Osteoblast (primary cell): ENCODE measurements at regions not wholly inside any gene's neighbourhood (a gene's known extent, or its start where the extent isn't known, plus 50 kb on each side); places are given as distances from the start of the nearest gene placed in this dataset.

Experiments
- DNase-seq: peaks from one replicate; pipeline ENCODE4 v3.0.0; 2011; ENCODE audit warnings: low spot score, mixed read lengths; ENCODE audit not compliant: insufficient read length; ENCODE audit errors: missing footprints
- H2AFZ ChIP-seq: 2 replicates; pipeline ENCODE4 v1.6.0; 2011; ENCODE audit warnings: mild to moderate bottlenecking, low read length
- H3K27ac ChIP-seq: 2 replicates; pipeline ENCODE4 v1.5.1; 2011; ENCODE audit warnings: mild to moderate bottlenecking, low read depth, low read length, moderate library complexity
- H3K27me3 ChIP-seq: 2 replicates; pipeline ENCODE4 v1.6.0; 2012; ENCODE audit warnings: mild to moderate bottlenecking, control low read depth, inconsistent platforms, low read length, moderate library complexity; ENCODE audit not compliant: insufficient read depth
- H3K36me3 ChIP-seq: 2 replicates; pipeline ENCODE4 v1.5.1; 2011; ENCODE audit warnings: mild to moderate bottlenecking, low read length, control low read depth, moderate library complexity; ENCODE audit not compliant: insufficient read depth
- H3K4me1 ChIP-seq: 2 replicates; pipeline ENCODE4 v1.5.1; 2011; ENCODE audit warnings: mild to moderate bottlenecking, low read length, control low read depth, moderate library complexity; ENCODE audit not compliant: insufficient read depth
- H3K4me2 ChIP-seq: 2 replicates; pipeline ENCODE4 v1.6.0; 2011; ENCODE audit warnings: mild to moderate bottlenecking, low read length; ENCODE audit not compliant: insufficient read depth
- H3K4me3 ChIP-seq: fragments of 200-600 bp; sonication (generic); 3 replicates; pipeline ENCODE4 v1.5.1; 2012; ENCODE audit warnings: mild to moderate bottlenecking, low read length, inconsistent platforms; ENCODE audit not compliant: insufficient read depth
- H3K79me2 ChIP-seq: 2 replicates; pipeline ENCODE4 v1.6.0; 2012; ENCODE audit warnings: mild to moderate bottlenecking, low read length, control low read depth, inconsistent platforms; ENCODE audit not compliant: insufficient read depth
- H3K9me3 ChIP-seq: 2 replicates; pipeline ENCODE4 v1.5.1; 2011; ENCODE audit warnings: low read depth, low read length, control low read depth
- H4K20me1 ChIP-seq: 2 replicates; pipeline ENCODE4 v1.6.0; 2012; ENCODE audit warnings: mild to moderate bottlenecking, low read length, control low read depth; ENCODE audit not compliant: insufficient read depth
- TF ChIP-seq, protein P1 (sequence below): IDR thresholded peaks from 2 replicates; pipeline ENCODE4 v1.5.1; 2011; ENCODE audit warnings: mild to moderate bottlenecking, low read depth, low read length, moderate library complexity; ENCODE audit errors: extremely low read depth

DNA sequence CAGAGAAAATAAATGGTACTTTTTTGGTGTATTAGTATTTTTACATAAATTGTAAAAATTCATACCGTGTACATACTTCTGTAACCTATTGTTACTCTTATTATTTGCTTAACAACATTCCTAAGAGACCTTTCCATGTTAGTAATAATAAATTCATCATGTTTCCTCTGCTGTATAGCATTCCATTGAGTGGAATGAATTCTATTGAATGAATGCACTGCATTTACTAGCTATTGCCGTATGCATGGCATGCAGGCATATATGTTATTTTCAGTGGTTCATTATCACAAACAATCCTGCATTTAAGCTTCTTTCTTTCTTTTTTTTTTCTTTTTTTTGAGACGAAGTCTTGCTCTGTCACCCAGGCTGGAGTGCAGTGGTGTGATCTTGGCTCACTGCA lies 137.6 kb upstream of the TBX3 start:
- H3K4me1 ChIP-seq, result no peaks in the 10 kb centered on the region
- no peaks in the 10 kb centered on the region for H4K20me1 ChIP-seq
- no peak overlapping the region for H3K27ac ChIP-seq
- H3K36me3 ChIP-seq, result no peaks in the 10 kb centered on the region
- peaks cover 7% of the 10 kb centered on the region for H3K27me3 ChIP-seq
- no peak overlapping the region for H2AFZ ChIP-seq
- no peaks in the 10 kb centered on the region for H3K79me2 ChIP-seq
- TF ChIP-seq, protein P1, sequence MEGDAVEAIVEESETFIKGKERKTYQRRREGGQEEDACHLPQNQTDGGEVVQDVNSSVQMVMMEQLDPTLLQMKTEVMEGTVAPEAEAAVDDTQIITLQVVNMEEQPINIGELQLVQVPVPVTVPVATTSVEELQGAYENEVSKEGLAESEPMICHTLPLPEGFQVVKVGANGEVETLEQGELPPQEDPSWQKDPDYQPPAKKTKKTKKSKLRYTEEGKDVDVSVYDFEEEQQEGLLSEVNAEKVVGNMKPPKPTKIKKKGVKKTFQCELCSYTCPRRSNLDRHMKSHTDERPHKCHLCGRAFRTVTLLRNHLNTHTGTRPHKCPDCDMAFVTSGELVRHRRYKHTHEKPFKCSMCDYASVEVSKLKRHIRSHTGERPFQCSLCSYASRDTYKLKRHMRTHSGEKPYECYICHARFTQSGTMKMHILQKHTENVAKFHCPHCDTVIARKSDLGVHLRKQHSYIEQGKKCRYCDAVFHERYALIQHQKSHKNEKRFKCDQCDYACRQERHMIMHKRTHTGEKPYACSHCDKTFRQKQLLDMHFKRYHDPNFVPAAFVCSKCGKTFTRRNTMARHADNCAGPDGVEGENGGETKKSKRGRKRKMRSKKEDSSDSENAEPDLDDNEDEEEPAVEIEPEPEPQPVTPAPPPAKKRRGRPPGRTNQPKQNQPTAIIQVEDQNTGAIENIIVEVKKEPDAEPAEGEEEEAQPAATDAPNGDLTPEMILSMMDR, result no peak
- no peak overlapping the region for H3K4me3 ChIP-seq
- no peak overlapping the region for H3K4me2 ChIP-seq
- DNase-seq, result no peak
- no peaks in the 10 kb centered on the region for H3K9me3 ChIP-seq

DNA sequence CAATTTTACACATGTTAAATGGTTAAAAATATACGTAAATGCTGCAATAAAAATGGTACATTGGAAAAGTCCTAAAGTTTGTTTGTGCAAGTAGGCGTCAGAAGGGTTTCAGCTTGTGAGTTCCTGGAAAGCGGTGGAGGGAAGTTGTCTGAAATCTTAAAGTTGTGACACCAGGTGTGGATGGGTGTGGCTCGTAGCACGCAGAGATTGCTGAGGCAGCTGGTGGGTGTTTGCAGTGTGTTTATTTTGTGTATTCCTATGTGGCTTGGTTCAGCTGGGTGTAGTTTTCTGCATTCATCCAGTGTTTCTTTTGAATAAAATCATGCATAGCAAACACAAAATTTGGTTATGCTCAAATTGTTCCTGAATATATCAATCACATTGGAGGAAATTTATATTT lies 136.8 kb upstream of the TBX3 start:
- H2AFZ ChIP-seq, result no peak overlapping the region
- no peak for DNase-seq
- TF ChIP-seq, protein P1, result no peak
- H3K27me3 ChIP-seq, result peaks cover 7% of the 10 kb centered on the region
- H3K36me3 ChIP-seq, result no peaks in the 10 kb centered on the region
- H3K4me3 ChIP-seq, result no peak overlapping the region
- no peaks in the 10 kb centered on the region for H3K4me1 ChIP-seq
- H3K9me3 ChIP-seq, result no peaks in the 10 kb centered on the region
- no peak overlapping the region for H3K4me2 ChIP-seq
- H3K27ac ChIP-seq, result no peak overlapping the region
- no peaks in the 10 kb centered on the region for H3K79me2 ChIP-seq
- H4K20me1 ChIP-seq, result no peaks in the 10 kb centered on the region

DNA sequence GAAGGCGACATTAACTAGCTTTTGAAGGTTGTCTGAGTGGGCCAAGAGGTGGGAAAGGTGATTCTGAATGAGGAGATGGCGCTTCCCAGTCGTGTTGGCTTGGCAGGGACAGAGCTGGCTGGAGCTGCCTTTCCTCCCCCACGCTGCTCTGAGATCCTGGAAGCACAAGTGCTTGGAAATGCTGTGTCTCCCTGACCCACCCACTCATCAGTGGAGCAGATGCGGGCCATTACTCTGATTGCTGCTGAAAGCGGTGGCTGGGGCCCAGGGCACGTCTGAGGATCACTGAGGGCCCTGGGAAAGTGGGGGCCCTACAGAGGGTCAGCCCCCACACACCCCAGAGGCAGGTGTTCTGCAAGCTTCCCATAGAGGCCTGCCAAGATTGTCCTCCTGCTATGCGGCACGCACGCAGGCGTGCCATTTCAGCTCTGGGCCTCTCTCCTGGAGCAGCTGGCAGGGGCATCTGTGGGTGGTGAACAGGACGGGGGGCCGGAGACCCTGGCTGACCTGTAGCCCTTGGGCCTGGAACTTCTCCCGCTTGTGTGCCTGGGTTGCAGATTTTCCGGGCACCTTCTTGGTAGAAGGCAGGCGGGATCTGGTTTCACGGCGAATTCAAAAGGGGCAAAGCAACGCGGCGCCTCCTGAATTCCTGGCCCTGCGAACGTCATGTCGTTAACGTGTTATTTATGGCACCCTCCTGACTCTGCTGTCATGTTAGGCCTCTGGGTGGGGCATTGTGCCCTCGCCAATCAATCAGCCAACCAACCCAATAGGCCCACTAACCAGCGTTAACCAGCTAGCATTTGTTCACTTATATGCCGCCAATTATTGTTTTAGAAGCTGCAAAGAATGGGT lies 133.8 kb upstream of the TBX3 start:
- Histone ChIP-seq H3K9me3 (no peaks in the 10 kb centered on the region), H3K4me1 (peaks cover 9% of the 10 kb centered on the region)
- TF ChIP-seq, protein P1, result no peak

DNA sequence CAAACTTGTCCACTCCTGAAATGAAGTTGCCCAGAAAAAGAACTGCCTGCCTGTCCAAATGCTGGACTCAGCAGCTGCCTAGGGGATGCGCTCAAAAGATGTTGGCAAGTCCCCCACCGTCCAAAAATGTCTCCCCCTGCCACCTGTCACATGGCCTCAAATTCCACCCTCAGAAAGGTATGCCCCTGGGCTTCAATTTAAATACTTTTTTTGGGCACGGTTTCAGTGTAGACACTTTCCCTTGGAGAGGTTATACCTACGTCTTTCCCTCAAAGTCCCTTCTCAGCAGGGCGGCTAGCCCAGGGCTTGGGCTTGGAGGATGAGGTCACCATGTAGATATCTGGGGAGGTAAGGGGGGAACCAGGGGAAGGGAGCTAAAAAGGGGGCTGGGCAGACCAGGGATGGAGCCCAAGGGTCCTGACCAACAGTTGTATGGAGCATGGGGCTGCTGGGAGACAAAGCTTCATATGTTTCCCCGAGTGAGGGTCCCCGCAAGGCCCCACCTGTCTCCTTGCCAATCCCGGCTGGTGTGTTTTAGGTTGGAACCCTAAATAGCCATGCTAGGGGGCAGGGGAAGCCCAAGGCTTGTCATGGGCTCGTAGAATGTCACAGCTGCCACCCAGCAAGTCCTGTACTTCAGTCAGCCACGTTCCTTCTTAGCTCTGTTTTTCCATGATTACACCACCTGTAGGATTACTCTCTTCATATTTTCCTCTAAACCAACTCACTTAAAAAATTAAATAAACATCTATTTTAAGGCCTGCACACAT lies 131.2 kb upstream of the TBX3 start:
- no peak overlapping the region for H3K4me2 ChIP-seq
- H3K79me2 ChIP-seq, result no peaks in the 10 kb centered on the region
- DNase-seq, result no peak
- no peaks in the 10 kb centered on the region for H3K36me3 ChIP-seq
- H3K27ac ChIP-seq, result no peak overlapping the region
- H3K27me3 ChIP-seq, result no peaks in the 10 kb centered on the region
- H3K4me1 ChIP-seq, result peaks cover 9% of the 10 kb centered on the region
- H3K4me3 ChIP-seq, result no peak overlapping the region
- TF ChIP-seq, protein P1, result no peak
- no peaks in the 10 kb centered on the region for H4K20me1 ChIP-seq
- H2AFZ ChIP-seq, result no peak overlapping the region
- no peaks in the 10 kb centered on the region for H3K9me3 ChIP-seq

More for the DNA sequence above, 133.8 kb upstream of the TBX3 start:
- Histone ChIP-seq H2AFZ (no peak overlapping the region), H4K20me1 (no peaks in the 10 kb centered on the region), H3K36me3 (no peaks in the 10 kb centered on the region), H3K27ac (no peak overlapping the region), H3K27me3 (no peaks in the 10 kb centered on the region), H3K4me2 (no peak overlapping the region), H3K4me3 (no peak overlapping the region), H3K79me2 (no peaks in the 10 kb centered on the region)
- DNase-seq, result no peak
